Esophagus muscularis mucosa (tissue), 4 donors: ENCODE measurements at regions not wholly inside any gene's neighbourhood (a gene's known extent, or its start where the extent isn't known, plus 50 kb on each side); places are given as distances from the start of the nearest gene placed in this dataset.

Source experiments
- DNase-seq: peaks from one replicate; pipeline ENCODE4 v3.0.0-alpha.2; 2017; ENCODE audit errors: extremely low spot score
- H3K27ac ChIP-seq, 4 donors: fragments of 200-600 bp; sonication (generic); replicated peaks in 1 of 4; 1 replicate in 3 of 4; 2 replicates in 1 of 4; pipeline ENCODE4 v1.5.1; 2016 to 2019; ENCODE audit warnings: mild to moderate bottlenecking in 1 of 4
- H3K27me3 ChIP-seq, 4 donors: fragments of 200-600 bp; sonication (generic); one replicate each; pipeline versions ENCODE4 v1.5.1 to v1.6.0; 2016 to 2019
- H3K36me3 ChIP-seq, 4 donors: fragments of 200-600 bp; sonication (generic); one replicate each; pipeline ENCODE4 v1.5.1; 2016 to 2019
- H3K4me1 ChIP-seq, 4 donors: fragments of 200-600 bp; sonication (generic); one replicate each; pipeline ENCODE4 v1.5.1; 2016 to 2019
- H3K4me3 ChIP-seq, 4 donors: fragments of 200-600 bp; sonication (generic); 1 replicate in 2 of 4; 2 replicates in 2 of 4; pipeline ENCODE4 v1.5.1; 2016 to 2019; ENCODE audit warnings: mild to moderate bottlenecking in 4 of 4, moderate library complexity in 1 of 4
- H3K9me3 ChIP-seq, 4 donors: fragments of 200-600 bp; sonication (generic); 1 replicate in 3 of 4; 2 replicates in 1 of 4; pipeline ENCODE4 v1.5.1; 2016 to 2019
- CTCF ChIP-seq, 3 experiments: fragments of 200-600 bp in 2 of 3; fragments of 450-650 bp in 1 of 3; sonication (generic) in 2 of 3; IDR thresholded peaks; one replicate each; pipeline ENCODE4 v1.5.1; 2017 to 2019; ENCODE audit warnings: antibody characterized with exemption in 3 of 3, mild to moderate bottlenecking in 2 of 3, moderate library complexity in 1 of 3
- EP300 ChIP-seq: sonication (generic); formaldehyde crosslinking; IDR thresholded peaks from one replicate; pipeline ENCODE4 v1.6.1; 2017; ENCODE audit warnings: antibody characterized with exemption
- POLR2A ChIP-seq: fragments of 450-650 bp; IDR thresholded peaks from one replicate; pipeline ENCODE4 v1.6.1; 2017; ENCODE audit warnings: antibody characterized with exemption, moderate library complexity, mild to moderate bottlenecking, low read depth
- POLR2AphosphoS5 ChIP-seq, 2 donors: sonication (generic); formaldehyde crosslinking; IDR thresholded peaks; one replicate each; pipeline ENCODE4 v1.6.1; 2017; ENCODE audit warnings: antibody characterized with exemption in 2 of 2
- WGBS: methylation state at CpG from one replicate; pipeline ENCODE4 v1.1.5; 2018; 5-methylcytosine and 5-hydroxymethylcytosine counted together
- intact Hi-C: fragments of 100-400 bp; cut with DNase I; formaldehyde crosslinking; loops from one replicate; pipeline ENCODE4 v1.15.1; 2023

GRCh38 chr11:87662287-87662686 lies 513.0 kb downstream of the RAB38 start:
- Histone ChIP-seq H3K4me1 (no peaks in the 10 kb centered on the region), H3K27me3 (no peaks in the 10 kb centered on the region), H3K36me3 (no peaks in the 10 kb centered on the region), H3K4me3 (no peak overlapping the region), H3K27ac (no peak overlapping the region), H3K9me3 (no peaks in the 10 kb centered on the region)
- intact Hi-C loops = no loop called here
- no peak for DNase-seq
- TF ChIP-seq POLR2AphosphoS5 (IDR thresholded peaks at IDR 0.05) = no peak
- TF ChIP-seq EP300 = no peak
- no peak for TF ChIP-seq CTCF (IDR thresholded peaks at IDR 0.05)
- TF ChIP-seq POLR2A = no peak

- intact Hi-C loops = no loop called here
- H3K27me3 ChIP-seq = no peaks in the 10 kb centered on the region
- DNase-seq = no peak
- WGBS = 63% methylated on average over 5 of the region's 5 CpGs
- H3K27ac ChIP-seq = no peak overlapping the region
- H3K4me3 ChIP-seq = no peak overlapping the region
- no peaks in the 10 kb centered on the region for H3K4me1 ChIP-seq
- no peak for TF ChIP-seq CTCF (IDR thresholded peaks at IDR 0.05)
- no peak for TF ChIP-seq EP300
- TF ChIP-seq POLR2A = no peak
- TF ChIP-seq POLR2AphosphoS5 (IDR thresholded peaks at IDR 0.05) = no peak
- H3K9me3 ChIP-seq = no peaks in the 10 kb centered on the region
- no peaks in the 10 kb centered on the region for H3K36me3 ChIP-seq
Observed at GRCh38 chr11:87660926-87661660, 514.1 kb downstream of the RAB38 start.

- 87% methylated on average over 5 of the region's 5 CpGs for WGBS
- H3K27me3 ChIP-seq = no peaks in the 10 kb centered on the region
Observed at GRCh38 chr11:87659807-87660206, 515.4 kb downstream of the RAB38 start.

GRCh38 chr11:87645626-87646025 lies 529.6 kb downstream of the RAB38 start:
- H3K4me1 ChIP-seq = no peaks in the 10 kb centered on the region
- DNase-seq = no peak
- intact Hi-C loops = no loop called here
- H3K4me3 ChIP-seq = no peak overlapping the region
- 96% methylated on average over 1 of the region's 1 CpG for WGBS
- peaks cover 0 to 11% (median 0%) of the 10 kb centered on the region in 4 donors for H3K9me3 ChIP-seq
- TF ChIP-seq POLR2A (no peak), POLR2AphosphoS5 (IDR thresholded peaks at IDR 0.05) (no peak), EP300 (no peak), CTCF (IDR thresholded peaks at IDR 0.05) (no peak)
- no peaks in the 10 kb centered on the region for H3K27me3 ChIP-seq
- no peak overlapping the region for H3K27ac ChIP-seq
- no peaks in the 10 kb centered on the region for H3K36me3 ChIP-seq

More at GRCh38 chr11:87659807-87660206, 515.4 kb downstream of the RAB38 start:
- Histone ChIP-seq H3K9me3 (no peaks in the 10 kb centered on the region), H3K4me3 (no peak overlapping the region), H3K36me3 (no peaks in the 10 kb centered on the region), H3K4me1 (no peaks in the 10 kb centered on the region), H3K27ac (no peak overlapping the region)
- no peak for DNase-seq
- TF ChIP-seq EP300 (no peak), CTCF (IDR thresholded peaks at IDR 0.05) (no peak), POLR2AphosphoS5 (IDR thresholded peaks at IDR 0.05) (no peak), POLR2A (no peak)
- intact Hi-C loops = no loop called here
